Activated CD4-positive, alpha-beta T cell treated with anti-CD3 and anti-CD28 coated beads, Interleukin-2, amount 50 U/mL, for 1 hour (primary cell): ENCODE measurements at regions not wholly inside any gene's neighbourhood (a gene's known extent, or its start where the extent isn't known, plus 50 kb on each side); places are given as distances from the start of the nearest gene placed in this dataset.

Experiments
- DNase-seq: peaks from one replicate; pipeline ENCODE4 v3.0.0-alpha.2; 2020

GRCh38 chr10:78750418-78750817 lies 318.3 kb upstream of the ZMIZ1 start:
- no peak for DNase-seq

- no peak for DNase-seq
Measured at GRCh38 chr10:78751716-78752115, 317.1 kb upstream of the ZMIZ1 start.

- no peak for DNase-seq
Measured at GRCh38 chr10:78752221-78752620, 316.5 kb upstream of the ZMIZ1 start.

GRCh38 chr10:78752708-78753107 lies 316.1 kb upstream of the ZMIZ1 start:
- no peak for DNase-seq

- no peak for DNase-seq
Measured at GRCh38 chr10:78754269-78755062, 314.3 kb upstream of the ZMIZ1 start.

- no peak for DNase-seq
Measured at GRCh38 chr10:78755063-78755701, 313.6 kb upstream of the ZMIZ1 start.

GRCh38 chr10:78755877-78756455 lies 312.8 kb upstream of the ZMIZ1 start:
- no peak for DNase-seq

- no peak for DNase-seq
Measured at GRCh38 chr10:78756604-78757343, 312.0 kb upstream of the ZMIZ1 start.

GRCh38 chr10:78757344-78757925 lies 311.3 kb upstream of the ZMIZ1 start:
- no peak for DNase-seq

GRCh38 chr10:78758176-78758575 lies 310.6 kb upstream of the ZMIZ1 start:
- DNase-seq: no peak

GRCh38 chr10:78759456-78760120 lies 309.2 kb upstream of the ZMIZ1 start:
- no peak for DNase-seq

GRCh38 chr10:78760463-78761310 lies 308.1 kb upstream of the ZMIZ1 start:
- DNase-seq: no peak

GRCh38 chr10:78761311-78761781 lies 307.4 kb upstream of the ZMIZ1 start:
- no peak for DNase-seq

GRCh38 chr10:78762086-78762630 lies 306.6 kb upstream of the ZMIZ1 start:
- DNase-seq: no peak

- no peak for DNase-seq
Measured at GRCh38 chr10:78763234-78763633, 305.5 kb upstream of the ZMIZ1 start.

GRCh38 chr10:78763651-78764395 lies 304.9 kb upstream of the ZMIZ1 start:
- DNase-seq: no peak

GRCh38 chr10:78764436-78764835 lies 304.3 kb upstream of the ZMIZ1 start:
- DNase-seq: no peak

- no peak for DNase-seq
Measured at GRCh38 chr10:78764846-78765430, 303.8 kb upstream of the ZMIZ1 start.

GRCh38 chr10:78765726-78766335 lies 302.9 kb upstream of the ZMIZ1 start:
- no peak for DNase-seq
